ENCODE measurements at regions not wholly inside any gene's neighbourhood (a gene's known extent, or its start where the extent isn't known, plus 50 kb on each side); places are given as distances from the start of the nearest gene placed in this dataset.

- no peak overlapping the region for H3K4me3 ChIP-seq (ENCODE audit: low read depth, low read length)
- peak; percentile 1 for DNase-seq (ENCODE audit: low read depth)
- TF ChIP-seq MYC (IDR thresholded peaks at IDR 0.05; ENCODE audit: low read depth, low read length) (no peak), POLR2A (IDR thresholded peaks at IDR 0.05; ENCODE audit: extremely low read depth, insufficient read length) (no peak)
- TF ChIP-seq, protein P1, sequence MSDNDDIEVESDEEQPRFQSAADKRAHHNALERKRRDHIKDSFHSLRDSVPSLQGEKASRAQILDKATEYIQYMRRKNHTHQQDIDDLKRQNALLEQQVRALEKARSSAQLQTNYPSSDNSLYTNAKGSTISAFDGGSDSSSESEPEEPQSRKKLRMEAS (IDR thresholded peaks at IDR 0.05; ENCODE audit: low read depth, low read length), result no peak
- TF ChIP-seq, protein P2, sequence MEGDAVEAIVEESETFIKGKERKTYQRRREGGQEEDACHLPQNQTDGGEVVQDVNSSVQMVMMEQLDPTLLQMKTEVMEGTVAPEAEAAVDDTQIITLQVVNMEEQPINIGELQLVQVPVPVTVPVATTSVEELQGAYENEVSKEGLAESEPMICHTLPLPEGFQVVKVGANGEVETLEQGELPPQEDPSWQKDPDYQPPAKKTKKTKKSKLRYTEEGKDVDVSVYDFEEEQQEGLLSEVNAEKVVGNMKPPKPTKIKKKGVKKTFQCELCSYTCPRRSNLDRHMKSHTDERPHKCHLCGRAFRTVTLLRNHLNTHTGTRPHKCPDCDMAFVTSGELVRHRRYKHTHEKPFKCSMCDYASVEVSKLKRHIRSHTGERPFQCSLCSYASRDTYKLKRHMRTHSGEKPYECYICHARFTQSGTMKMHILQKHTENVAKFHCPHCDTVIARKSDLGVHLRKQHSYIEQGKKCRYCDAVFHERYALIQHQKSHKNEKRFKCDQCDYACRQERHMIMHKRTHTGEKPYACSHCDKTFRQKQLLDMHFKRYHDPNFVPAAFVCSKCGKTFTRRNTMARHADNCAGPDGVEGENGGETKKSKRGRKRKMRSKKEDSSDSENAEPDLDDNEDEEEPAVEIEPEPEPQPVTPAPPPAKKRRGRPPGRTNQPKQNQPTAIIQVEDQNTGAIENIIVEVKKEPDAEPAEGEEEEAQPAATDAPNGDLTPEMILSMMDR (IDR thresholded peaks at IDR 0.05; ENCODE audit: low read depth, low read length), result no peak
Measured at GRCh38 chr9:80251778-80252177, 680.0 kb downstream of the TLE4 start.

GRCh38 chr9:80242022-80242421 lies 670.3 kb downstream of the TLE4 start:
- no peak for DNase-seq (ENCODE audit: low read depth)
- H3K4me3 ChIP-seq (ENCODE audit: low read depth, low read length), result no peak overlapping the region
- TF ChIP-seq, protein P2 (IDR thresholded peaks at IDR 0.05; ENCODE audit: low read depth, low read length), result no peak
- TF ChIP-seq MYC (IDR thresholded peaks at IDR 0.05; ENCODE audit: low read depth, low read length), result no peak
- TF ChIP-seq POLR2A (IDR thresholded peaks at IDR 0.05; ENCODE audit: extremely low read depth, insufficient read length), result no peak
- TF ChIP-seq, protein P1 (IDR thresholded peaks at IDR 0.05; ENCODE audit: low read depth, low read length), result no peak

DNA sequence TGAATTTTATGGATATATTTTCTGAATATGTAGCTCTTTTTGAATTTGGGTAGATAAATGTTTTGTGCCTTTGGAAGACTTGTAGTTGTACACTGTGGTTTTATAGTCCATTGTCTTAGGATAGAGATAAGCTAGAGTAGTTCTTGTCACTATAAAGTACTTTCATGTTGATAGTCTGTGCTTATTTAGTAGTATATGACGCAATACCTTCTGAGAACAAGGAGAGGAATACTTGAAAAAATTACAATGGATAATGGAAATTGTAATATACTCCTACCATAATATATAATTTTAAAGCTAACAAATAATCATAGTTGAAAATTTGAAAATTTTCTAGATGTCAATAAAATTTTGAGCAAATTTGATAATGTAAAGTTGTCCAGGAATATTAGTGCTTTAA lies 664.0 kb downstream of the TLE4 start:
- H3K4me3 ChIP-seq (ENCODE audit: low read depth, low read length), result no peak overlapping the region
- TF ChIP-seq, protein P2 (IDR thresholded peaks at IDR 0.05; ENCODE audit: low read depth, low read length), result no peak
- TF ChIP-seq MYC (IDR thresholded peaks at IDR 0.05; ENCODE audit: low read depth, low read length), result no peak
- no peak for TF ChIP-seq POLR2A (IDR thresholded peaks at IDR 0.05; ENCODE audit: extremely low read depth, insufficient read length)
- TF ChIP-seq, protein P1 (IDR thresholded peaks at IDR 0.05; ENCODE audit: low read depth, low read length), result no peak
- no peak for DNase-seq (ENCODE audit: low read depth)

- TF ChIP-seq POLR2A (IDR thresholded peaks at IDR 0.05; ENCODE audit: extremely low read depth, insufficient read length), result no peak
- TF ChIP-seq, protein P1 (IDR thresholded peaks at IDR 0.05; ENCODE audit: low read depth, low read length), result no peak
- TF ChIP-seq, protein P2 (IDR thresholded peaks at IDR 0.05; ENCODE audit: low read depth, low read length), result no peak
- no peak for TF ChIP-seq MYC (IDR thresholded peaks at IDR 0.05; ENCODE audit: low read depth, low read length)
- no peak for DNase-seq (ENCODE audit: low read depth)
- H3K4me3 ChIP-seq (ENCODE audit: low read depth, low read length), result no peak overlapping the region
Measured at GRCh38 chr9:80233906-80234305, 662.1 kb downstream of the TLE4 start.

DNA sequence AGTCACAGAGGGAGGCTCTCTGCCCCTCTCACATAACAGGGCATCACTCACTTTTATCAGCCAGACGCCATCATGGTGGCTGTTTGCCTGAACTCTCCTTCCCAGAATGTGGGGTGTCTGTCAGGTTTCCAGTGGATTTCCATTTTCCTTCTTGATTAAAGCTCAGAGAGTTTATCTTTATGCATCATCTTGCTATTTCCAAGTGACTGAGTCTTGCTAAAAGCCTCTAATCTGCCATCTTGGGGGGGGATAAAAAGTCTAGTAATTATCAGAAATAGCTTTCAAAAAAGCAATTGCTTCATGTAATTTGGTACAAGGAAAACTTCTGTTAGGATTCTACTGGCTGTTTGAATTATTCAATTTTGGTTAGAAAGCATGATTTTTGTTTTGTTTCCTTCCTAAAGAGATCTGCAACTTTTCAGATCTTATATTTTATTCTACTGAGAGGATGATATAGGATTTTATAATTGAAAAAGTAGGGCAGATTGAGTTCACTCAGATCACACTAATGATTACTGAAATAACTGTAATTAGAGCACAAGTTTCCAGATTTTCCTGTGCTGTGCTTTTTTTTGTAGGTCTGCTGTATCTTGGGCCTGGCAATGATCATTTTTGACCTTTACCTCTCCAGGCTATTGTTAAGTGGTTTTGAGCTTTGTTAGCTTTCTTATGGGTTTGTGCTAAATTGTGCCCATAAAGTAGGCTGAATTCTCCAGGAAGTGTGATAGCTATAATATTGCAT lies 661.5 kb downstream of the TLE4 start:
- TF ChIP-seq, protein P2 (IDR thresholded peaks at IDR 0.05; ENCODE audit: low read depth, low read length), result no peak
- TF ChIP-seq POLR2A (IDR thresholded peaks at IDR 0.05; ENCODE audit: extremely low read depth, insufficient read length), result no peak
- no peak for TF ChIP-seq MYC (IDR thresholded peaks at IDR 0.05; ENCODE audit: low read depth, low read length)
- TF ChIP-seq, protein P1 (IDR thresholded peaks at IDR 0.05; ENCODE audit: low read depth, low read length), result no peak
- no peak for DNase-seq (ENCODE audit: low read depth)
- H3K4me3 ChIP-seq (ENCODE audit: low read depth, low read length), result no peak overlapping the region
